ENCODE measurements at regions not wholly inside any gene's neighbourhood (a gene's known extent, or its start where the extent isn't known, plus 50 kb on each side); places are given as distances from the start of the nearest gene placed in this dataset.

DNA sequence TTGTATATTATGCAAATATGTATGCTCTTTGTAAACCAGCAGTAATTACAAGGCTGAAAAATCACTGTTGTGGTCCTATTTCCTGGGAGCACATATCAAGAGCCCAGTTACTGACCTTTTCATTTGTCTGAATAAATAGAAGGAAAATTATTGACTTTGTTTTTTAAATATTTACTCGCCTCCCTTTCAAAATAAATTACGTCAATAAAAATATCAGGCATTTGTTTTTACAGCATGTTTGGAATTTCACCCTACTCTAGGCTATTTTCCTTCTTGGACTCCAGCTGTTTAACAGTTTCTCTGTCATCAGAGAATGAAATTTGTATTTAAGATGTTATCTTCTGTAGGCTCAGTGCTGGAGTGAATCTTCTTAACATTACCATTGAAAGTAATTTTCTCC lies 59.9 kb upstream of the LRATD1 start:
- H3K27ac ChIP-seq (ENCODE audit: low read length), result no peak overlapping the region
- no peak for DNase-seq
- no peak for ATAC-seq (ENCODE audit: insufficient read depth, low read depth)
- TF ChIP-seq, protein P1, sequence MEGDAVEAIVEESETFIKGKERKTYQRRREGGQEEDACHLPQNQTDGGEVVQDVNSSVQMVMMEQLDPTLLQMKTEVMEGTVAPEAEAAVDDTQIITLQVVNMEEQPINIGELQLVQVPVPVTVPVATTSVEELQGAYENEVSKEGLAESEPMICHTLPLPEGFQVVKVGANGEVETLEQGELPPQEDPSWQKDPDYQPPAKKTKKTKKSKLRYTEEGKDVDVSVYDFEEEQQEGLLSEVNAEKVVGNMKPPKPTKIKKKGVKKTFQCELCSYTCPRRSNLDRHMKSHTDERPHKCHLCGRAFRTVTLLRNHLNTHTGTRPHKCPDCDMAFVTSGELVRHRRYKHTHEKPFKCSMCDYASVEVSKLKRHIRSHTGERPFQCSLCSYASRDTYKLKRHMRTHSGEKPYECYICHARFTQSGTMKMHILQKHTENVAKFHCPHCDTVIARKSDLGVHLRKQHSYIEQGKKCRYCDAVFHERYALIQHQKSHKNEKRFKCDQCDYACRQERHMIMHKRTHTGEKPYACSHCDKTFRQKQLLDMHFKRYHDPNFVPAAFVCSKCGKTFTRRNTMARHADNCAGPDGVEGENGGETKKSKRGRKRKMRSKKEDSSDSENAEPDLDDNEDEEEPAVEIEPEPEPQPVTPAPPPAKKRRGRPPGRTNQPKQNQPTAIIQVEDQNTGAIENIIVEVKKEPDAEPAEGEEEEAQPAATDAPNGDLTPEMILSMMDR (IDR thresholded peaks at IDR 0.05; ENCODE audit: borderline replicate concordance, extremely low read depth, low read length, poor library complexity, severe bottlenecking), result no peak
- no peak for TF ChIP-seq EZH2 (IDR thresholded peaks at IDR 0.05; ENCODE audit: borderline replicate concordance, low read depth, low read length, severe bottlenecking)
- no peaks in the 10 kb centered on the region for H3K27me3 ChIP-seq (ENCODE audit: insufficient read depth, low read length, poor library complexity)
- H2AFZ ChIP-seq (ENCODE audit: low read depth, low read length), result no peak overlapping the region
- H3K4me2 ChIP-seq (ENCODE audit: insufficient read depth, low read length), result no peak overlapping the region
- no peaks in the 10 kb centered on the region for H3K79me2 ChIP-seq (ENCODE audit: insufficient read depth, low read length)
- H4K20me1 ChIP-seq (ENCODE audit: insufficient read depth, low read length), result no peaks in the 10 kb centered on the region
- no peaks in the 10 kb centered on the region for H3K36me3 ChIP-seq (ENCODE audit: insufficient read depth, low read length)
- H3K4me1 ChIP-seq (ENCODE audit: insufficient read depth, low read length), result no peaks in the 10 kb centered on the region
- no peaks in the 10 kb centered on the region for H3K9me3 ChIP-seq (ENCODE audit: insufficient read depth, low read length, severe bottlenecking)
- H3K9ac ChIP-seq (ENCODE audit: low read depth, low read length), result no peak overlapping the region
- no peak overlapping the region for H3K4me3 ChIP-seq (ENCODE audit: low read depth in 1 of 2, low read length in 2 of 2)

DNA sequence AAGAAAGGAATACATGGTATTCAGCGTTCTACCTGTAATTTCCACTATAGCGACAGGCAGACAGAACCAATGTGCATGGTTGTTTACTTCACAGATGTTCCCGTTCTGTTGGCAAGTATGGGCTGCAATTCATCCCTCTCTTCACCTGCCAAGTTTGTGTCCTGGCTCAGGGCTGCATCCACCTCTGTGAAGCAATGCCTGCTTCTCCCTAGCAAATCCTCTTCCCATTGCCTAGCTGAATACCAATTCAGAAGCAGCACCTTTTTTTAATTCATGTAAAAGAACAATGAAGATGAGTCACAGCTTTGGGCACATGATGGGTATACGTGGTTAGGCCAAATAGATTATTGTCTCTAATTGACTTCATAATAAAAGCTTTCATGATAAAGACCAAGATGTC lies 54.7 kb upstream of the LRATD1 start:
- Histone ChIP-seq H3K36me3 (ENCODE audit: insufficient read depth, low read length) (no peaks in the 10 kb centered on the region), H2AFZ (ENCODE audit: low read depth, low read length) (no peak overlapping the region), H3K4me2 (ENCODE audit: insufficient read depth, low read length) (no peak overlapping the region), H3K79me2 (ENCODE audit: insufficient read depth, low read length) (no peaks in the 10 kb centered on the region), H4K20me1 (ENCODE audit: insufficient read depth, low read length) (no peaks in the 10 kb centered on the region), H3K9ac (ENCODE audit: low read depth, low read length) (no peak overlapping the region), H3K9me3 (ENCODE audit: insufficient read depth, low read length, severe bottlenecking) (no peaks in the 10 kb centered on the region), H3K4me3 (ENCODE audit: low read depth in 1 of 2, low read length in 2 of 2) (no peak overlapping the region), H3K4me1 (ENCODE audit: insufficient read depth, low read length) (no peaks in the 10 kb centered on the region), H3K27ac (ENCODE audit: low read length) (no peak overlapping the region), H3K27me3 (ENCODE audit: insufficient read depth, low read length, poor library complexity) (no peaks in the 10 kb centered on the region)
- no peak for ATAC-seq (ENCODE audit: insufficient read depth, low read depth)
- DNase-seq, result no peak
- TF ChIP-seq EZH2 (IDR thresholded peaks at IDR 0.05; ENCODE audit: borderline replicate concordance, low read depth, low read length, severe bottlenecking), result no peak
- TF ChIP-seq, protein P1 (IDR thresholded peaks at IDR 0.05; ENCODE audit: borderline replicate concordance, extremely low read depth, low read length, poor library complexity, severe bottlenecking), result no peak
